ENCODE measurements at regions not wholly inside any gene's neighbourhood (a gene's known extent, or its start where the extent isn't known, plus 50 kb on each side); places are given as distances from the start of the nearest gene placed in this dataset.

GRCh38 chr18:72174972-72175649, 369.0 kb downstream of the CBLN2 start:
- Mint-ChIP-seq H3K27ac (no peak overlapping the region), H3K9me3 (no peaks in the 10 kb centered on the region), H3K36me3 (no peaks in the 10 kb centered on the region), H3K27me3 (ENCODE audit: insufficient read depth, low read depth) (peaks cover 7% of the 10 kb centered on the region), H3K4me1 (no peaks in the 10 kb centered on the region), H3K4me3 (no peak overlapping the region)
- Histone ChIP-seq H3K27me3 (no peaks in the 10 kb centered on the region), H3K9ac (no peak overlapping the region), H3K79me2 (ENCODE audit: low read depth) (no peaks in the 10 kb centered on the region), H3K4me3 (no peak overlapping the region), H3K4me1 (no peaks in the 10 kb centered on the region), H3K36me3 (no peaks in the 10 kb centered on the region), H3K4me2 (no peak overlapping the region), H4K20me1 (ENCODE audit: low read depth) (no peaks in the 10 kb centered on the region), H3K27ac (no peak overlapping the region), H3K9me3 (ENCODE audit: low read depth) (no peaks in the 10 kb centered on the region), H2AFZ (replicated peaks) (no peak overlapping the region), H3F3A (ENCODE audit: low read depth) (no peaks in the 10 kb centered on the region)
- TF ChIP-seq CTCF (IDR thresholded peaks at IDR 0.05) (no peak), EZH2 (IDR thresholded peaks at IDR 0.05) (no peak), EZH2phosphoT487 (IDR thresholded peaks at IDR 0.05) (no peak)
- DNase-seq (ENCODE audit: low spot score), result no peak

- Histone ChIP-seq H3K4me3 (no peak overlapping the region), H3K36me3 (no peaks in the 10 kb centered on the region), H3K79me2 (ENCODE audit: low read depth) (no peaks in the 10 kb centered on the region), H3K9me3 (ENCODE audit: low read depth) (no peaks in the 10 kb centered on the region), H3K27me3 (no peaks in the 10 kb centered on the region), H3K9ac (no peak overlapping the region), H2AFZ (replicated peaks) (no peak overlapping the region), H4K20me1 (ENCODE audit: low read depth) (no peaks in the 10 kb centered on the region), H3F3A (ENCODE audit: low read depth) (no peaks in the 10 kb centered on the region), H3K4me1 (no peaks in the 10 kb centered on the region), H3K4me2 (no peak overlapping the region), H3K27ac (no peak overlapping the region)
- Mint-ChIP-seq H3K27me3 (ENCODE audit: insufficient read depth, low read depth) (peaks cover 7% of the 10 kb centered on the region), H3K9me3 (no peaks in the 10 kb centered on the region), H3K36me3 (no peaks in the 10 kb centered on the region), H3K4me3 (no peak overlapping the region), H3K27ac (no peak overlapping the region), H3K4me1 (no peaks in the 10 kb centered on the region)
- TF ChIP-seq CTCF (IDR thresholded peaks at IDR 0.05), result no peak
- no peak for DNase-seq (ENCODE audit: low spot score)
These were observed 372.5 kb downstream of the CBLN2 start for GRCh38 chr18:72171596-72171995.

- Histone ChIP-seq H4K20me1 (ENCODE audit: low read depth) (no peaks in the 10 kb centered on the region), H3K27me3 (no peaks in the 10 kb centered on the region), H3K9ac (no peak overlapping the region), H3K9me3 (ENCODE audit: low read depth) (no peaks in the 10 kb centered on the region), H3K27ac (no peak overlapping the region), H3K4me2 (no peak overlapping the region), H3K79me2 (ENCODE audit: low read depth) (no peaks in the 10 kb centered on the region), H3K4me1 (no peaks in the 10 kb centered on the region), H3K4me3 (no peak overlapping the region), H3K36me3 (no peaks in the 10 kb centered on the region), H2AFZ (replicated peaks) (no peak overlapping the region), H3F3A (ENCODE audit: low read depth) (no peaks in the 10 kb centered on the region)
- Mint-ChIP-seq H3K9me3 (no peaks in the 10 kb centered on the region), H3K4me1 (no peaks in the 10 kb centered on the region), H3K36me3 (no peaks in the 10 kb centered on the region), H3K4me3 (no peak overlapping the region), H3K27me3 (ENCODE audit: insufficient read depth, low read depth) (peaks cover 4% of the 10 kb centered on the region), H3K27ac (no peak overlapping the region)
- no peak for DNase-seq (ENCODE audit: low spot score)
- TF ChIP-seq EZH2 (IDR thresholded peaks at IDR 0.05), result no peak
- no peak for TF ChIP-seq CTCF (IDR thresholded peaks at IDR 0.05)
- TF ChIP-seq EZH2phosphoT487 (IDR thresholded peaks at IDR 0.05), result no peak
These were observed 382.5 kb downstream of the CBLN2 start for GRCh38 chr18:72161691-72162090.
